H1 (cell line): ENCODE measurements at regions not wholly inside any gene's neighbourhood (a gene's known extent, or its start where the extent isn't known, plus 50 kb on each side); places are given as distances from the start of the nearest gene placed in this dataset.

Source experiments
- CTCF ChIA-PET: fragments of 300-600 bp; sonication (Branson Sonifier 250); formaldehyde crosslinking; loops from one replicate; lab custom pipeline; 2021; ENCODE audit not compliant: partially characterized antibody; lab: Charles Lee
- POLR2A ChIA-PET: fragments of 300-600 bp; sonication (Branson Sonifier 250); formaldehyde crosslinking; loops from one replicate; lab custom pipeline; 2021; ENCODE audit warnings: inconsistent platforms; ENCODE audit not compliant: partially characterized antibody; lab: Charles Lee
- DNase-seq, 2 experiments: peaks; one replicate each; pipeline versions ENCODE4 v3.0.0 to v3.0.0-alpha.2; 2010 to 2022; ENCODE audit warnings: low spot score in 2 of 2, low read depth in 1 of 2, mixed read lengths in 1 of 2
- FAIRE-seq: peaks from 2 replicates; lab custom pipeline; 2011; peaks lifted over from hg19 to GRCh38; lab: Jason Lieb, UNC
- H2AFZ ChIP-seq: 2 replicates; pipeline ENCODE4 v1.8.1; 2012; ENCODE audit warnings: low read length, inconsistent platforms
- H2AK5ac ChIP-seq: 2 replicates; pipeline ENCODE4 v1.6.1; 2013; ENCODE audit warnings: low read depth, low read length
- H2BK120ac ChIP-seq: replicated peaks from 2 replicates; pipeline ENCODE3; 2013; ENCODE audit warnings: low read depth, low read length, inconsistent platforms
- H2BK12ac ChIP-seq: 2 replicates; pipeline ENCODE4 v1.6.1; 2013; ENCODE audit warnings: low read depth, low read length
- H2BK15ac ChIP-seq: 2 replicates; pipeline ENCODE4 v1.6.1; 2013; ENCODE audit warnings: low read length
- H2BK20ac ChIP-seq: 2 replicates; pipeline ENCODE4 v1.6.1; 2013; ENCODE audit warnings: low read length
- H2BK5ac ChIP-seq: 2 replicates; pipeline ENCODE4 v1.6.1; 2013; ENCODE audit warnings: low read depth, low read length
- H3K14ac ChIP-seq: 2 replicates; pipeline ENCODE4 v1.6.1; 2013; ENCODE audit warnings: inconsistent platforms; ENCODE audit not compliant: insufficient read length
- H3K18ac ChIP-seq: 2 replicates; pipeline ENCODE4 v1.6.1; 2013; ENCODE audit warnings: low read length; ENCODE audit errors: extremely low read depth
- H3K23ac ChIP-seq: 2 replicates; pipeline ENCODE4 v1.6.1; 2013; ENCODE audit warnings: inconsistent platforms; ENCODE audit not compliant: insufficient read length
- H3K23me2 ChIP-seq: 2 replicates; pipeline ENCODE4 v1.6.1; 2013; ENCODE audit warnings: low read depth, low read length
- H3K27ac ChIP-seq: 2 replicates; pipeline ENCODE4 v1.6.1; 2011; ENCODE audit warnings: low read depth, low read length, inconsistent platforms
- H3K27me3 ChIP-seq, 4 experiments: replicated peaks in 1 of 4; 1 replicate in 1 of 4; 2 replicates in 3 of 4; pipeline versions ENCODE4 v1.6.1 to v1.8.1; 2011 to 2013; ENCODE audit warnings: low read length in 3 of 4, mild to moderate bottlenecking in 3 of 4, inconsistent platforms in 2 of 4, mixed read lengths in 2 of 4, moderate library complexity in 1 of 4; ENCODE audit not compliant: control insufficient read depth in 3 of 4, insufficient read depth in 3 of 4; ENCODE audit errors: extremely low read depth in 1 of 4
- H3K36me3 ChIP-seq, 4 experiments: 2 replicates each; pipeline versions ENCODE4 v1.6.1 to v1.8.1; 2011 to 2013; ENCODE audit warnings: mild to moderate bottlenecking in 4 of 4, low read length in 3 of 4, moderate library complexity in 2 of 4, control low read depth in 1 of 4, inconsistent platforms in 1 of 4; ENCODE audit not compliant: insufficient read depth in 4 of 4, control insufficient read depth in 2 of 4
- H3K4ac ChIP-seq: replicated peaks from 2 replicates; pipeline ENCODE3; 2013; ENCODE audit warnings: low read length, low read depth, mixed read lengths, inconsistent platforms; ENCODE audit not compliant: insufficient read length
- H3K4me1 ChIP-seq, 4 experiments: replicated peaks in 1 of 4; 1 replicate in 1 of 4; 2 replicates in 3 of 4; pipeline versions ENCODE4 v1.6.1 to v1.8.1; 2011 to 2013; ENCODE audit warnings: low read length in 3 of 4, inconsistent platforms in 2 of 4, mixed read lengths in 1 of 4; ENCODE audit not compliant: insufficient read depth in 4 of 4, control insufficient read depth in 3 of 4
- H3K4me2 ChIP-seq, 2 experiments: 2 replicates each; pipeline versions ENCODE4 v1.6.1 to v1.8.1; 2011 to 2013; ENCODE audit warnings: low read depth in 2 of 2, low read length in 2 of 2, control low read depth in 1 of 2, inconsistent platforms in 1 of 2, mild to moderate bottlenecking in 1 of 2; ENCODE audit not compliant: insufficient read depth in 1 of 2
- H3K4me3 ChIP-seq, 4 experiments: fragments of 200-600, 300-600 bp in 1 of 4; sonication (generic), shearing (Covaris generic), sonication (Bioruptor Twin) in 1 of 4; 2 replicates each; pipeline versions ENCODE4 v1.5.1 to v1.8.1; 2011 to 2016; ENCODE audit warnings: low read length in 4 of 4, low read depth in 3 of 4, control low read depth in 2 of 4, inconsistent platforms in 2 of 4, mild to moderate bottlenecking in 2 of 4, mixed read lengths in 1 of 4, moderate library complexity in 1 of 4; ENCODE audit not compliant: insufficient read depth in 2 of 4; ENCODE audit errors: extremely low read depth in 1 of 4
- H3K56ac ChIP-seq: replicated peaks from 2 replicates; pipeline ENCODE3; 2013; ENCODE audit warnings: low read depth, mild to moderate bottlenecking, mixed read lengths, low read length, inconsistent platforms; ENCODE audit not compliant: insufficient read length
- H3K79me1 ChIP-seq: 2 replicates; pipeline ENCODE4 v1.6.1; 2013; ENCODE audit warnings: low read depth, low read length, control low read depth
- H3K79me2 ChIP-seq, 2 experiments: 2 replicates each; pipeline versions ENCODE4 v1.6.1 to v1.8.1; 2012 to 2013; ENCODE audit warnings: low read length in 2 of 2, mild to moderate bottlenecking in 2 of 2, inconsistent platforms in 1 of 2; ENCODE audit not compliant: insufficient read depth in 2 of 2, control insufficient read depth in 1 of 2
- H3K9ac ChIP-seq, 4 experiments: replicated peaks in 1 of 4; 1 replicate in 1 of 4; 2 replicates in 3 of 4; pipeline versions ENCODE4 v1.6.1 to v1.8.1; 2011 to 2013; ENCODE audit warnings: low read depth in 3 of 4, low read length in 3 of 4, control low read depth in 2 of 4, mild to moderate bottlenecking in 2 of 4, moderate library complexity in 2 of 4, inconsistent platforms in 1 of 4; ENCODE audit errors: extremely low read depth in 1 of 4
- H3K9me3 ChIP-seq, 2 experiments: 2 replicates each; pipeline versions ENCODE4 v1.6.1 to v1.8.1; 2012 to 2013; ENCODE audit warnings: mild to moderate bottlenecking in 2 of 2, moderate library complexity in 2 of 2, control low read depth in 1 of 2, inconsistent platforms in 1 of 2, low read depth in 1 of 2, low read length in 1 of 2, mixed read lengths in 1 of 2; ENCODE audit not compliant: insufficient read depth in 2 of 2
- H4K20me1 ChIP-seq, 2 experiments: replicated peaks in 1 of 2; 2 replicates each; pipeline versions ENCODE3 to v1.8.1; 2011 to 2013; ENCODE audit warnings: inconsistent platforms in 2 of 2, low read length in 2 of 2, mild to moderate bottlenecking in 1 of 2; ENCODE audit not compliant: insufficient read depth in 2 of 2, control insufficient read depth in 1 of 2
- H4K5ac ChIP-seq: 2 replicates; pipeline ENCODE4 v1.6.1; 2013; ENCODE audit warnings: low read length, low read depth, mixed read lengths, inconsistent platforms; ENCODE audit not compliant: insufficient read length
- H4K8ac ChIP-seq: 2 replicates; pipeline ENCODE4 v1.8.0; 2013; ENCODE audit warnings: mild to moderate bottlenecking, moderate library complexity, low read length, inconsistent platforms; ENCODE audit not compliant: insufficient read depth; ENCODE audit errors: extremely low read depth
- H4K91ac ChIP-seq: replicated peaks from 2 replicates; pipeline ENCODE3; 2013; ENCODE audit warnings: low read length, mixed read lengths, inconsistent platforms; ENCODE audit not compliant: insufficient read length
- CTBP2 ChIP-seq: IDR thresholded peaks from 2 replicates; pipeline ENCODE4 v1.7.0; 2011; ENCODE audit warnings: borderline replicate concordance, mild to moderate bottlenecking, moderate library complexity, mixed read lengths, low read length; ENCODE audit not compliant: insufficient read depth, insufficient read length
- JUND ChIP-seq: IDR thresholded peaks from 2 replicates; pipeline ENCODE4 v1.6.1; 2011; ENCODE audit warnings: mild to moderate bottlenecking, improper control_type of control experiment, low read length
- KDM1A ChIP-seq: fragments of 200-600, 300-600 bp; sonication (generic); IDR thresholded peaks from 2 replicates; pipeline ENCODE4 v1.7.1; 2016; ENCODE audit warnings: mild to moderate bottlenecking, low read length, borderline replicate concordance
- SIRT6 ChIP-seq: IDR thresholded peaks from one replicate; pipeline ENCODE4 v1.7.1; 2012; ENCODE audit warnings: low read length, inconsistent platforms
- WGBS, 2 experiments: shearing (Covaris generic) in 1 of 2; methylation state at CpG; one replicate each; pipeline versions ENCODE4 v1.1.6 to v1.1.7; 2013 to 2015; ENCODE audit warnings: low lambda C conversion rate in 2 of 2, mixed read lengths in 2 of 2, inconsistent platforms in 1 of 2, low coverage in 1 of 2, missing lambda C conversion rate in 1 of 2; ENCODE audit not compliant: insufficient replicate concordance in 2 of 2, insufficient coverage in 1 of 2, insufficient read length in 1 of 2; ENCODE audit errors: extremely low coverage in 1 of 2, missing lambda C conversion rate in 1 of 2; 5-methylcytosine and 5-hydroxymethylcytosine counted together
- TF ChIP-seq, protein P1 (sequence below), 3 experiments: IDR thresholded peaks; 1 replicate in 2 of 3; 2 replicates in 1 of 3; pipeline versions ENCODE4 v1.5.1 to v1.6.1; 2011; ENCODE audit warnings: low read length in 3 of 3, mild to moderate bottlenecking in 3 of 3, inconsistent platforms in 2 of 3, low read depth in 1 of 3, moderate library complexity in 1 of 3; ENCODE audit not compliant: insufficient read depth in 1 of 3; ENCODE audit errors: control extremely low read depth in 1 of 3

DNA sequence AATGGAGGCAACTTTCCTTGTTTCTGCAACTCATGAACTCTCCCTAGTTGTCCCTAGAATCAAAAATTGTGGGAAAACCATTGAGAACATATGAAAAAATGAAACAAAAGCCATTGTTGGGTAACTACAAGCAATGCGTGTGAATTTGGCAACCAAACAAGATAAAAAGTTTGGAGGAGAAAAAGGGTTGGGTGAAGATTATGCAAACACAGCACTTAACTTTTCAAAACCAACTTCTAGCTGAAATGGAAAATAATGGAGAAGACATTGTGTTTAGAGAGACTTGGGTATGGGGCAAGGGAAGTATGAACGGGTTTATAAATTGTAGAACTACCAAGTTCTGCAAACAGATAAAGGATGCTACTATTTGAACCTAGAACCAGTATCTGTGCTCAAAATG, 89.0 kb upstream of the SVIL start:
- no peak overlapping the region for H3K27ac ChIP-seq
- H2BK15ac ChIP-seq = no peak overlapping the region
- POLR2A ChIA-PET = interaction anchor here (1.1 kb wide), 1 partner anchor 12 kb away, joined by 3 read pairs; no protein-coding TSS in a partner anchor
- DNase-seq = no peak
- H4K5ac ChIP-seq = no peak overlapping the region
- peaks cover under 1 to 8% (median 5%) of the 10 kb centered on the region in 4 experiments; a peak in 5 of 7 replicates for H3K4me1 ChIP-seq
- CTCF ChIA-PET = no interaction called here
- no peak overlapping the region for H2BK12ac ChIP-seq
- no peaks in the 10 kb centered on the region; a peak in 1 of 8 replicates for H3K36me3 ChIP-seq
- TF ChIP-seq JUND (no peak), SIRT6 (no peak), KDM1A (no peak), CTBP2 (no peak)
- TF ChIP-seq, protein P1, sequence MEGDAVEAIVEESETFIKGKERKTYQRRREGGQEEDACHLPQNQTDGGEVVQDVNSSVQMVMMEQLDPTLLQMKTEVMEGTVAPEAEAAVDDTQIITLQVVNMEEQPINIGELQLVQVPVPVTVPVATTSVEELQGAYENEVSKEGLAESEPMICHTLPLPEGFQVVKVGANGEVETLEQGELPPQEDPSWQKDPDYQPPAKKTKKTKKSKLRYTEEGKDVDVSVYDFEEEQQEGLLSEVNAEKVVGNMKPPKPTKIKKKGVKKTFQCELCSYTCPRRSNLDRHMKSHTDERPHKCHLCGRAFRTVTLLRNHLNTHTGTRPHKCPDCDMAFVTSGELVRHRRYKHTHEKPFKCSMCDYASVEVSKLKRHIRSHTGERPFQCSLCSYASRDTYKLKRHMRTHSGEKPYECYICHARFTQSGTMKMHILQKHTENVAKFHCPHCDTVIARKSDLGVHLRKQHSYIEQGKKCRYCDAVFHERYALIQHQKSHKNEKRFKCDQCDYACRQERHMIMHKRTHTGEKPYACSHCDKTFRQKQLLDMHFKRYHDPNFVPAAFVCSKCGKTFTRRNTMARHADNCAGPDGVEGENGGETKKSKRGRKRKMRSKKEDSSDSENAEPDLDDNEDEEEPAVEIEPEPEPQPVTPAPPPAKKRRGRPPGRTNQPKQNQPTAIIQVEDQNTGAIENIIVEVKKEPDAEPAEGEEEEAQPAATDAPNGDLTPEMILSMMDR (IDR thresholded peaks at IDR 0.05; ENCODE audit: control extremely low read depth in 1 of 3, insufficient read depth in 1 of 3, low read depth in 1 of 3, low read length in 3 of 3) = no peak
- TF ChIP-seq, all 59 proteins: peak for 0
- H2AK5ac ChIP-seq = no peak overlapping the region
- peaks cover 0 to 29% of the 10 kb centered on the region in 2 experiments; a peak in 2 of 4 replicates for H3K79me2 ChIP-seq
- H3K56ac ChIP-seq = no peak overlapping the region
- no peaks in the 10 kb centered on the region for H3K23me2 ChIP-seq
- H2BK5ac ChIP-seq = no peak overlapping the region
- FAIRE-seq = no peak
- no peak overlapping the region for H3K18ac ChIP-seq
- no peak overlapping the region for H3K14ac ChIP-seq
- 0 out of 2 replicates have a peak, but pooled peaks cover 3% of the 10 kb centered on the region for H3K79me1 ChIP-seq
- H3K9ac ChIP-seq = no peak overlapping the region
- H2BK20ac ChIP-seq = no peak overlapping the region
- H3K27me3 ChIP-seq = no peaks in the 10 kb centered on the region
- no peak overlapping the region for H3K4me3 ChIP-seq
- H4K20me1 ChIP-seq = no peaks in the 10 kb centered on the region
- no peak overlapping the region for H4K8ac ChIP-seq
- no peak overlapping the region for H2AFZ ChIP-seq
- no peak overlapping the region for H2BK120ac ChIP-seq
- no peak overlapping the region for H3K4me2 ChIP-seq
- peaks cover 3 to 13% of the 10 kb centered on the region in 2 experiments; a peak in 1 of 4 replicates for H3K9me3 ChIP-seq
- H3K23ac ChIP-seq = no peak overlapping the region
- H4K91ac ChIP-seq = no peak overlapping the region
- no peak overlapping the region for H3K4ac ChIP-seq
- WGBS, 2 experiments = 90% methylated on average over 2 of the region's 2 CpGs; no CpG with 5 or more reads in 1 of the 2 experiments
